GM19238 (cell line): ENCODE measurements at regions not wholly inside any gene's neighbourhood (a gene's known extent, or its start where the extent isn't known, plus 50 kb on each side); places are given as distances from the start of the nearest gene placed in this dataset.
"Not testable (repeated sequence)": the region's sequence is repeated elsewhere in the genome, so short reads cannot be mapped to it uniquely, and the experiment has no call there.

Experiments
- DNase-seq: peaks from one replicate; pipeline ENCODE4 v3.0.0; 2011; ENCODE audit warnings: low spot score; ENCODE audit not compliant: insufficient read length

DNA sequence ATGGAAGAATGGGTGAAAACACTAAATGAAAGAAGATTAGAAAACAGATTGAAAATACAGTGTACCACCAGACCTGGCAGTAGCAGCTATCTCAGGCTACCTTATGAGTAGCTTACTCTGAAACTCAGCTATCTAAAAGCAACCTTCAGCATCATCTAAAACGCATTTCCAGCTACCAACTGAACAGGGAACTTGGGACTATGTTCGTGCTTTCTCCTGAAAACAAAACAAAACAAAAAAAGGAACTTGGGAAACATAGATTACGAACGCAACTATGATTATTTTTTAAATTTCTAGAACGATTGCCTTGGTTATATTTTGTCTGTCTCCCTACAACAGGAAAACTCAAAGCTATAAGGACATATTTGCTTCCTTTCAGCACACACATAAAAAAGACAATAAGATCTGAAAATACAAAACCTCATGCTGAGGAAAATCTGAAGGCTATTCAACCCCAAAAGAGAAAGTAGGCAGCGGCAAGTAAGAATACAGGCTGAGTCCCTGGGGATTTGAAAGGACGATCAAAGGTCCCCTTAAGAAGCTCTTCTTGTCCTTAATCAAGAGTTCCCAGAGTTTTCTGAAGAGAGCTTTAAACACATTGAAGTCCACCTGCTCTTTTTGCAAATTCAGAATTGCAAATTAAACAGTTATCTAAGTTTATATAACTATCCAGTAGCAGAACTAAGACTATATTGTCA, 53.4 kb downstream of the OR2K2 start:
- no peak for DNase-seq

DNA sequence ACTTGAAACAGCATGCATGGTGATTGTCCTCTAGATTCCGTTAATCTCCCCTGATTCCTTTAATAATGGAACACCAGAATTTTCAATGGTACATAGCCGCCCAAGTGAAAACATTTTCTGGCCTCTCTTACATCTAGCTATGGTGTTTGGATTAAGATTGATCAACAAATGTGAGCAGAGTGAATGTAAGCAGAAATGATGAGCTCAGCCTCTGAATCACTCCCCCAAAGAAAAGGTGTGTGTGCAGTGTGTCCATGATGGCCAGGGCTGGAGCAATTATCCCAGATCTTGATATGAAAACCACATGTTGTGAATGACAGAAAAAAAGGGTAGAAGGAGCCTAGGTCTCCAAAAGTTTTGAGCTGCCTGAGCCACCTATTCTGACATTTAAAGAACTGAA, 55.3 kb downstream of the OR2K2 start:
- no peak for DNase-seq

DNA sequence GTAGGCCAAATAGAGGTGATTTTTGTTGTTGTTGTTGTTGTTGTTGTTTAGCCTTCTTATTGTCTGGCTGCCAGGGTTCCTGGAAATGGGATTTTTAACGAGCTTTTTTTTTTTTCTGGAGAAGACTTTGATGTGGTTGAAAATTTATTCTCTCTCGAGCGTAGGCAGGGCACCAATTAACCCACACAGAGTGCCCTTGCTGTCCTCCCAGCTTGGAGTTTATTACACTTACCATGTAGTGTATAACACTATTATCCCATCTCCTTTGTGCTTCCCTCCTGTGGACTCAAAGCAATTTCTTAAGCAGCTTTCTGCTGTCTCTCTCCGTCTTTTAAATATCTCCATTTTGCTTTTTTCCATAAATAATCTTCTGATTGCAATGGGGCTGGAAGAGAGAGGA, 57.4 kb downstream of the OR2K2 start:
- DNase-seq, result no peak

DNA sequence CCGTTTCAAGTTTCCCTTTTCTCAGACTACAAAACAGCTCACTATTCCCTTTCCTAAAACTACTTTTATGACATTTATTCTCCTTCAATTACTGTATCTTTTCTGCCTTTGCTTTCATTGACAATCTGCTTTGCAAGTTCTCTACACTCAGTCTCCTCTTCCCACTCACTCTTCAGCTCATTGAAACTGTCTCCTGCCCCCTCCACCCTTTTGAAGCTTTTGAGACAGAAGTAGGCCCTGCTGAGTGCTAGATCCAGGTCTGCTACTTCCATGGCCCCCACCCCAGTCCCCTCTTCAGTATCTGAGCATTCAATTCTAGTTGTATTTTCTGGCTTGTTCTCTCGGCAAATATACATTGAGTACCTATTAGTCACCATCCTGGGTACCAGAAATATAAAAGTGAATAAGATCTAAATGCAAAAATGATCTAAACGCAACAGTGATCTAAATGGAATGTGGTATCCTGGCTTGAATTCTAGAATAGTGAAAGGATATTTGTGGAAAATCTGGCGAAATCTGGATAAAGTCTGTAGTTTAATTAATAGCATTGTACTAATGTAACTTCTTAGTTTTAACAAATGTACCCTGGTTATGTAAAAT, 58.4 kb downstream of the OR2K2 start:
- DNase-seq, result no peak

DNA sequence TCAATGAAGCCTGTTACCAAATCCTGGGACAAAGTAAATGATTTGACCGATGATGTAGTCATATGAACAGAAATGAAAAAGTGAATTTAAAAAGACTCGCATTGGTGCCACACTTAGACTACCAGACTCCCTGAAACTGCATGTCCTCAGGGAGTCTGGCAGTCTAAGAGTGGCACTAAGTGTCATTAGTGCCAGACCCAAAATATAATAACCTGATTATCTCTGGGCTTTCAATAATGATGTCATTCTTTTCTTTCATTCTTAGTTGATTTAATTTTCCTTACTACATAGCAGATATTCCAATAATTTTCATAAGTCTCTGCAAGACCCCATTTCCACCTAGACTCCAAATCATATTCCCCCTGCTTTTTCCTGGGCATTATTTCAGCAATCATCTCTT, 59.0 kb downstream of the OR2K2 start:
- DNase-seq, result no peak

DNA sequence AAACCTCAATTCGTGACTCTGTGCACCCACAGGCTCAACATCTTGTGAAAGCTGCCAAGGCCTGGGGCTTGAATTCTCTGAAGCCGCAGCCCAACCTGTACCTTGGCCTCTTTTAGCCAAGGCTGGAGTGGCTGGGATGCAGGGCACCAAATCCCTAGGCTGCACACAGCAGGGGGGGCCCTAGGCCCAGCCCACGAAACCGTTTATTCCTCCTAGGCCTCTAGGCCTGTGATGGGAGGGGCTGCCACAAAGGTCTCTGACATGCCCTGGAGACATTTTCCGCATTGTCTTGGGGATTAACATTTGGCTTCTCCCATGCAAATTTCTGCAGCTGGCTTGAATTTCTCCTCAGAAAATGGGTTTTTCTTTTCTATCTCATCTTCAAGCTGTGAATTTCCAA, 64.0 kb downstream of the OR2K2 start:
- not testable (repeated sequence) for DNase-seq

DNA sequence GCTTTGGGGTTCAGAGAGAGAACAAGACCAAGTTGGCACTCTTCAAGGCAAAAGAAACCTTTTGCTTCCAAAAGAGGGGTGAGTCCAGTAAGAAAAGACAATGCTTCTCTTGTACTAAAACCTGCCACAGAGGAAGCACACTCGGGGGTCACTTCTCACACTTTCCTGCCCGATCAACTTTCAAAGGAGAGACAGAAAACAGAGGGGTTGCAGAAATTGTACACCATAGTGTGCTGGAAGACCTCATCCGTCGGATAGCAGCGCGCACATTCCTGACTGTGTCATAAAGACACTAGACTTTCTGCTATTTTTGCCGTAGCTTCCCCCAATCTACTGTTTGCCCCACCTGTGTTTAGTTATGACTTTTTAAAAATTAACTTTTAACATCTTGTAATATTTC, 66.9 kb downstream of the OR2K2 start:
- DNase-seq, result no peak

DNA sequence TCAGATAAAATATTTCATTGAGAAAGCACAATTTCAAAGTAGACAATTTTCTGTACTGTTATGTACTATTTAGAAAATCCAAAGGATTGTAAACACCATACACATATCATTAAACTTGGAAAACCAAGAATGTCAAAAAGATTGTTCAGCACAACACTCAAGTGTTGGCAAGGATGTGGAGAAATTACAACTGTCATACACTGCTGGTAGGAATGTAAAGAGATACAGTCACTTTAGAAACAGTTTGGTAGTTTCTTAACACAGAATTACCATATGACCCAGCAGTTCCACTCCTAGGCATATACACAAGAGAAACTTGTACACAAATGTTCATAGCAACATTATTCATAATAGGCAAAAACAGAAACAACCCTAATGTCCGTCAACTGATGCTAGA, 71.2 kb downstream of the OR2K2 start:
- DNase-seq, result no peak

DNA sequence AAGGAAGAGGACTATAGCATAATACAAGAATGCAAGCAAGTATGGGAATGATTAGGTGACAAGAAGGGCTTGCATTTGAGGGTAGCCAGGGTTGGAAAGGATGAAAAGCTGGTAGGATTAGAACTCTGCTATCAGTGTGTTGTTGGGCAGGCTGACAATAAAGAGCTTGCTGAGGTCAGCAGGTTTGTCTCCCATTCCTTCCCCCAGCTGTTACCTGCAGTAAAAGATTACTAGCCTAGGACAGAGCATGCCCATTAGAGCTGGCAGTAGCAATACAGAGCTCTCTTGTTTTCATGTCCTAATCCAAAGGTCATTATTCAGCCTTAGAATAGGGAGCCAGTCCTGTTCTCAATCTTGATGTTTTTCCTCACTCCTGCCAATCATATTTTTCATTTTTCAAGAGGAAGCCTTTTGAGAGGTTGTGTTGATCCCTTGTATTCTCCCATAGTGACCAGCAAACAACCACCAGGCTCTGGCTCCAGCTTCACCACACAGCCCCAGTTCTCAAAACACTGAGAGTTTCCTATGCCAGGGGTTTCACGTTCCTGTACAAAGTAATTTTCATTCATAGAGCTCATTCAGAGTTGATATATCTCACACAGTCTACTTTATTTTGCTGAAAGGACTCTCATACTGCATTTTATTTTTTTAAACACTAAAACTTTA, 71.7 kb downstream of the OR2K2 start:
- DNase-seq, result no peak

DNA sequence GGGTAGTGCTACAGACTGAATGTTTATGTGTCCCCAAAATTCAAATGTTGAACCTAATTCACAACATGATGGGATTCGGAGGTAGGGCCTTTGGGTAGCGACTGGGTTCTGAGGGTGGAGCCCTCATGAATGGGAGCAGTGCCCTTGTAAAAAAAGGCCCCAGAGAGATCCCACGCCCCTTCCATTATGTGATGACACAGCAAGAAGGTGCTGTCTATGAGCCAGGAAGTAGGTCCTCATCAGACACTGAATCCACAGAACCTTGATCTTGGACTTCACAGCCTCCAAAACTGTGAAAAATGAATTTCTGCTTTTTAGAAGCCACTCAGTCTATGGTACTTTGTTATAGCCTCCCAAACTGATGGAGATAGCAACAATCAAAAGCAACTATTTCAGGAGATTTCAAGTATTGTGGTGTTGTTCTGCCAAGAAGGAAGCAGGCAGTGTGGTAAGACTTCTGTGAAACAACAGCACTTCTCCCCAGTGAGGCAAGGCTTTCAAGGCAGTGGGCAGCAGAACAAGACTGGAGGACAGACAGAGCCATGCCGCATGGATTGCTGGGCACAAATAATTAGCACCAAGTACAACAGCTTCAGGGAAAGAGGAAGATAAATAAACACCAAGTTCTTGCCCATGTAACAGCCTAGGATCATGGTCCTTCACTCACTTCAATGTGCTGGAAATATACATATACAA, 76.1 kb downstream of the OR2K2 start:
- no peak for DNase-seq

DNA sequence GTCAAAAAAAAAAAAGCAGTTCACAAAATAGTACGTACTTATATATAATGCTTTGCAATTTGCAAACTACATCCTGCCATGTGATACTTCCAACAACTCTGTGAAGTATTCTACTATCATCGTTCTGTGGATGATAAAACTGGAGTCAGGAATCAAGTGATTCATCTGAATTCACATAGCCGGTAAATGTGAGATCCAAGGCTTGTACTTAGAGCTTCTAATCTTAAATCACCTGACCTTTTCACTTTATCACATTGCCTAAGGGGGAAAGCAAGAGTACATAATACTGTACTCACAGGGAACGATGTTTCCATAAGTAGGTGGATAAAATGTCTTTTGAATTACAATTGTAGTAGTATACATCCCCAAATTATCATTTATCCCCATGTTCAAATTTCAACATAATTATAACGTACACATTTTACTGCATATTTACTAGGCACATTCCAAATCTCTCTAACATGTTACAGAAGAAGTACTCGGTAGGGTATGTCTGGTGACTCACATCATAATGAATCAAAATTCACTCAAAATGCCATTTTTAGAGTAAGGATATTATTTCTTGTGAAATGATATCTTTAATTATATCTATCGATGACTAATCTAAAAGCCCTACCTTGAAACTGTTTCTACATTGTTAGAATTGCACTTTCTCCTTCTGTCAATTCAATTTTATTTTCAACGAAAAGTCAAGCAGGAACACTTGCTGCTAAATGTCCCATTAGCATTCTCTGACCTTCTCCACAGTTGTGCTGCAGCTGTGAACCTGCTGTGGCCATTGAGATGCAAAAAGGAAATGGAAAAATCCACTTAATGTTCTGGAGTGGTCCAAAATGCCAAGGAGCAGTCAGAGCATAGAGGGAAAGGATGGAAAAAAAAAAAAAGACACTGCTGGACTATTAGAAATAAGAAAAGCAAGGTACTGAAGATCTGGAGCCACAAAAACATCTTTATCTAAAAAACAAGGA, 78.9 kb downstream of the OR2K2 start:
- no peak for DNase-seq

DNA sequence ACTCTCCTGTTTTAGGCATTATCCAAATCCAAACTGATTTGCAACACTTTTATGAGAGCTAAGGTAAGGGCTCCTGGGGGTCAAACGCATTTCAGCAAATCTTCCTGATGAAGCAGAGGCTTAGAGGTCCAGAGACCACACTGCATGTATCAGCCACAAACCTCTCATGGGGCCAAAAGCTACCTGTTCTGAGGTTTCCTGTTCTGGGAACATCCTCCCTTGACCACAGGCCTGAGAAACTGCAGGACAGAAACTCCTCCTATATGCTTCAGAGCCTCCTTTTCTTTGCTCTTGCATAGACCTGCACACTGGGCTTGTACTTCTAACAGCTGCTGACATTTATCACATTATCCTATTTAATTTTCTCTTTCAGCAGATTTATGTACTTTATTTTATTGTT, 92.6 kb downstream of the OR2K2 start:
- peak; percentile 0 for DNase-seq

DNA sequence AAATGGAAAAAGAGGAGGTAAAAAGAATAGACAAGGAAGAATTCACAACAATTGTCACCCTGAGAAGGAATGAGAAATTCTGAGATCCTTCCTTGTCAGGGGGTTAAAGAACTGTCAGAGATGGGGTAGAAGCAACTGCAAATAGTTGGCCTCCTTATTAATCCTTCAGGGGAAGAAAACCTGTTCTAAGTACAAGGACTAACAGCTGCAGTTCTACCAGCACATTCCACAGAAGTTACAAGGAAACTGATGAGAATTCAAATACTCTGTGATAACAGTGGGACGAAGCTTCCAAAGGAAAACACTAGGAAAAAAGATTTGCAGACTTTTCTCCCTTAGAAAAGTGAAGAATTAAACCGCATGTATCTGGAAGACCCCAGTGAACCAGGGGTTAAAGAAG, 93.7 kb downstream of the OR2K2 start:
- DNase-seq, result no peak

DNA sequence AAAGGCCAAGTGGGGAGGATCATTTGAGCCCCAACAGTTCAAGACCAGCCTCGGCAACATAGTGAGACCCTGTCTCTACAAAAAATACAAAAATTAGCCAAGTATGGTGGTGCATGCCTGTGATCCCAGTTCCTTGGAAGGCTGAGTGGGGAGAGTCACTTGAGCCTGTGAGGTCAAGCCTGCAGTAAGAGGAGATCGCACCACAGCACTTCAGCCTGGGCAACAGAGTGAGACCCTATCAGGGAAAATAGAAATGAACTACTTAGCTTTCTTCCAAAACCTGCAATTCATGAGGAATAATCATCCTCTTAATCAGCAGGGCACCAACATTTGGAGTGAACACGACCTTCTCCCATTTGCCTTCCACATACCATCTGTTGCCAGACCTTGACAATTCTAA, 96.1 kb downstream of the OR2K2 start:
- DNase-seq, result no peak

DNA sequence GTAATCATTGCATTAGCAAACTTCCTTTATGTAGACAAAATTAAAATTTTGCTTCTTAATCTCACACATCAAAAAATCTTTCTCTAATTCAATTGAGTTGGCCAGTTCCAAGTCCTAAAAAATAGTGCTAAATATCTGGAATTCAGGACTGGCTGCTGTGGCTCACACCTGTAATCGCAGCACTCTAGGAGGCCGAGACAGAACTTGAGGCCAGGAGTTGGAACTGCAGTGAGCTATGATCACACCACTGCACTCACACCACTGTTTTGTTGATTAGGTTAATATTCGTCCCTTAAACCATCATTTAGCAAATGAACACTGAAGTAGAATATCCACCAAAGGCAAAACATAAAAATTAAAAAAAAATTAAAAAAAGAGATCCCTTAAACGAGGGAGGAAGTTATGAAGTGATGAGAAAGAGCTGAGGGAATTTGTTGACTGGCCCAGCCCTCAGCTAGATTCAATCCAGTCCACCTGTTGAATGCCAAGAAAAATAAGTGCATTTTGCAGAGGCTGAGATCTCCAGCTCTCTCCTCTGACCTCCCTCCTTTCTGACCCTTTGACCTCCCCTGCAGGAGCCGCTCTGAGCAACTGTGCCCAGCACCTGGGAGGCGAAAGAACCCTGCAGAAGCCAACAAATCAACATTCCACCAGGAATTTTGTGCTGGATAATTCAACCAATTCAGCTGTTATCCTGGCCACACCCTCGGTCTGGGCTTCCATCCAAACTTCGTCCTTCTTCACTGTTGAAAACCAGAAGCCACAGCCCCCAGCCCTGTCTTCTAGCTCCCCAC, 96.8 kb downstream of the OR2K2 start:
- no peak for DNase-seq

DNA sequence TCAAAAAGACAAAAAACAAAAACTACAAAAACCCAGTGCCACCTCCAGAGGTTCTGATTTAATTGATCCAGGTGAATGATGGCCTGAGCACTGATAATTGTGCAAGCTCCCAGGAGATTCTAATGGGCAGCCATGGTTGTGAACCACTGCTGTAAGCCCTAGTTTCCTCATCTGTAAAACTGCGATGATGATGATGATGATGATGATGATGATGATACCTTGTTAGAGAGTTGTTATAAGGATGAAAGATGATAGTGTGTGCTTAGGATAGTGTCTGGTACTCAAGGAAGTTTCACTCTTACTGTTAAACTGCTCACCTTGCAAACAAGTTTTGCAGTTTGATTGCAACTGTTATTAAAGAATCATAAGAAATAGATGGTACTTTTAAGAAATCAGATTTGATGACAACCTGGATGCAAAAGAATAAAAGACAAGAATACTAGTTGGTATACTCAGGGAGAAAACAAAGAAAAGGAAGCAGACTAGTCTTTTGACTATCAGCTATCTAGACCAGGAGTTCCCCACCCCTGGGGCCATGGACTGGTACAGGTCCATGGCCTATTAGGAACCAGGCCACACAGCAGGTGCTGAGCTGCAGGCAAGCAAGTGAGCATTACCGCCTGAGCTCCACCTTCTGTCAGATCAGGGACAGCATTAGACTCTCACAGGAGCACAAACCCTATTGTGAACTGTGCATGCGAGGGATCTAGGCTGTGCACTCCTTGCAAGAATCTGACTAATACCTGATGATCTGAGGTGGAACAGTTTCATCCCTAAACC, 98.0 kb downstream of the OR2K2 start:
- DNase-seq, result no peak

DNA sequence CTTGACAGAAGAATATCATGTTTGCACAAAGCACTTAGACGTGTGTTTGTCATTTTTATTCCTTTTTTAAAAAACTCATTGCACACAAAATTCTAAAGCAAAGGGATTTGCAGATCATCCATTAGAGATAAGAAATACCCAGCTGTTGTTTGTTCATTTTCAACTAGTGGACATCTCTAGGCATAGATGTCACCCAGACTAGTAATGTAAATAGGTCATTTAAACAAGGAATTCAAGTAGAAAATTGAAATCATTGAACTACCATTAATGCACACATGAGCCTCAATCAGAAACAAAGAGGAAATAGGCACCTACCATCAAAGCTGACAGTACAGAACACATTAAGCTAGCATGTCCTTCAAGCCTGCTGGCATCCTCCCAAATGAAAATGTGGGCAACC, 107.3 kb downstream of the OR2K2 start:
- no peak for DNase-seq

DNA sequence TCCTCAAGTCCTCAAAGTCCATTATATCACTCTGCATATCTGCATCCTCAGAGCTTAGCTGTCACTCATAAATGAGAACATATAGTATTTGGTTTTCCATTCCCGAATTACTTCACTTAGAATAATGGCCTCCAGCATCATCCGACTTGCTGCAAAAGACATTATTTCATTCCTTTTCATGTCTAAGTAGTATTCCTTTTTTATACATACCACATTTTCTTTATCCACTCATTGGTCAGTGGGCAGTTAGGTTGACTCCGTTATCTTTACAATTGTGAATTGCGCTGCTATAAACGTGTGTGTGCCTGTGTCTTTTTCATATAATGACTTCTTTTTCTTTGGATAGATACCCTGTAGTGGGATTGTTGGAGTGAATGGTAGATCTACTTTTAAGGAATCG, 117.2 kb downstream of the OR2K2 start:
- no peak for DNase-seq

DNA sequence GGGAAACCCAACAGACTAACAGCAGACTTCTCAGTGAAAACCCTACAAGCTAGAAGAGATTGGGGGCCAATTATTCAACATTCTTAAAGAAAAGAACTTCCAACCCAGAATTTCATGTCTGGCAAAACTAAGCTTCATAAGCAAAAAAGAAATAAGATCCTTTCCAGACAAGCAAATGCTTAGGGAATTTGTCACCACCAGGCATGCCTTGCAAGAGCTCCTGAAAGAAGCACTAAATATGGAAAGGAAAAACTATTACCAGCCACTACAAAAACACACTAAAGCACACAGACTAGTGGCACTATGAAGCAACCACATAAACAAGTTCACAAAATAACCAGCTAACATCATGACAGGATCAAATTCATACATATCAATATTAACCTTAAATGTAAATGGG, 131.1 kb downstream of the OR2K2 start:
- no peak for DNase-seq

DNA sequence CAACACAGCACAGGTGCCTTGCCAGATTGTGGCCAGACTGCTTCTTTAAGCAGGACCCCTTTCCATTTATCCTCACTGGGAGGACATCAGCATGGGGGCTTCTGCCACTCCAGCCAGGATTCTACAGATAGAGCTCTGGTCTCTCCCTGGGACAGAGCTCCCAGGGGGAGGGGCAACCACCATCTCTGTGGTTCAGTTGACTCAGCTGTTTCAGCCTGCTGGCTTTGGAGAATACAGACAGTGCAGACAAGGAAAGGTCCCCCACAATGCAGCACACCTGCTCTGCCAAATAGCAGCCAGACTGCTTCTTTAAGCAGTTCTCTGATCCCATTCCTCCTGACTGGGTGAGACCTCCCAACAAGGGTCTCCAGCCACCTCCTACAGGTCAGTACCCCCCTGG, 132.8 kb downstream of the OR2K2 start:
- no peak for DNase-seq
